Astrocyte (in vitro differentiated cells and primary cell): ENCODE measurements at regions not wholly inside any gene's neighbourhood (a gene's known extent, or its start where the extent isn't known, plus 50 kb on each side); places are given as distances from the start of the nearest gene placed in this dataset.
"Not testable (repeated sequence)": the region's sequence is repeated elsewhere in the genome, so short reads cannot be mapped to it uniquely, and the experiment has no call there.

Experiments used
- DNase-seq: peaks from one replicate; pipeline ENCODE4 v3.0.0-alpha.2; 2010; ENCODE audit warnings: low read depth
- FAIRE-seq: peaks from 2 replicates; lab custom pipeline; 2011; peaks lifted over from hg19 to GRCh38; lab: Jason Lieb, UNC
- H2AFZ ChIP-seq: 2 replicates; pipeline ENCODE4 v1.6.0; 2012; ENCODE audit warnings: low read depth, low read length, inconsistent platforms
- H3K27ac ChIP-seq: 2 replicates; pipeline ENCODE4 v1.5.1; 2011; ENCODE audit warnings: low read depth, low read length, inconsistent platforms
- H3K27me3 ChIP-seq: 2 replicates; pipeline ENCODE4 v1.6.0; 2011; ENCODE audit warnings: low read length, inconsistent platforms; ENCODE audit not compliant: insufficient read depth
- H3K36me3 ChIP-seq: 2 replicates; pipeline ENCODE4 v1.5.1; 2011; ENCODE audit warnings: low read length, inconsistent platforms; ENCODE audit not compliant: insufficient read depth
- H3K4me1 ChIP-seq: 2 replicates; pipeline ENCODE4 v1.5.1; 2011; ENCODE audit warnings: low read length, inconsistent platforms; ENCODE audit not compliant: insufficient read depth
- H3K4me2 ChIP-seq: 2 replicates; pipeline ENCODE4 v1.6.0; 2012; ENCODE audit warnings: low read length, inconsistent platforms
- H3K4me3 ChIP-seq: 2 replicates; pipeline ENCODE4 v1.5.1; 2011; ENCODE audit warnings: low read depth, mild to moderate bottlenecking, low read length, inconsistent platforms; ENCODE audit not compliant: insufficient read depth
- H3K79me2 ChIP-seq: 2 replicates; pipeline ENCODE4 v1.6.0; 2012; ENCODE audit warnings: mild to moderate bottlenecking, low read length, inconsistent platforms; ENCODE audit not compliant: insufficient read depth
- H3K9ac ChIP-seq: 2 replicates; pipeline ENCODE4 v1.6.0; 2012; ENCODE audit warnings: mild to moderate bottlenecking, low read length, inconsistent platforms
- H3K9me3 ChIP-seq: 2 replicates; pipeline ENCODE4 v1.5.1; 2012; ENCODE audit warnings: low read depth, mild to moderate bottlenecking, low read length, inconsistent platforms; ENCODE audit not compliant: insufficient read depth
- H4K20me1 ChIP-seq: 2 replicates; pipeline ENCODE4 v1.6.0; 2012; ENCODE audit warnings: low read length, inconsistent platforms; ENCODE audit not compliant: insufficient read depth
- H3K27ac Mint-ChIP-seq: one replicate; pipeline ENCODE4 v1.8.0; 2021; ENCODE audit warnings: mild to moderate bottlenecking, mixed read lengths; ENCODE audit not compliant: unreplicated experiment
- H3K27me3 Mint-ChIP-seq: one replicate; pipeline ENCODE4 v1.8.0; 2021; ENCODE audit warnings: low read depth, mixed read lengths; ENCODE audit not compliant: unreplicated experiment
- H3K36me3 Mint-ChIP-seq: one replicate; pipeline ENCODE4 v1.8.0; 2021; ENCODE audit warnings: low read depth, mixed read lengths; ENCODE audit not compliant: unreplicated experiment
- H3K4me1 Mint-ChIP-seq: one replicate; pipeline ENCODE4 v1.8.0; 2021; ENCODE audit warnings: low read depth, mixed read lengths; ENCODE audit not compliant: unreplicated experiment
- H3K4me3 Mint-ChIP-seq: one replicate; pipeline ENCODE4 v1.8.0; 2021; ENCODE audit warnings: mild to moderate bottlenecking, moderate library complexity, mixed read lengths; ENCODE audit not compliant: unreplicated experiment
- H3K9me3 Mint-ChIP-seq: one replicate; pipeline ENCODE4 v1.8.0; 2021; ENCODE audit warnings: mild to moderate bottlenecking, mixed read lengths; ENCODE audit not compliant: unreplicated experiment
- EZH2 ChIP-seq: IDR thresholded peaks from 2 replicates; pipeline ENCODE4 v1.6.1; 2012; ENCODE audit warnings: mild to moderate bottlenecking, low read length, inconsistent platforms; ENCODE audit not compliant: insufficient read depth
- TF ChIP-seq, protein P1 (sequence below): IDR thresholded peaks from 2 replicates; pipeline ENCODE4 v1.5.1; 2011; ENCODE audit warnings: low read depth, mild to moderate bottlenecking, inconsistent platforms, low read length, moderate library complexity; ENCODE audit not compliant: insufficient read depth

- H3K9me3 ChIP-seq, result no peaks in the 10 kb centered on the region
- H3K4me2 ChIP-seq, result no peak overlapping the region
- no peak overlapping the region for H3K27ac ChIP-seq
- H3K36me3 ChIP-seq, result no peaks in the 10 kb centered on the region
- H2AFZ ChIP-seq, result no peak overlapping the region
- H3K9ac ChIP-seq, result no peak overlapping the region
- TF ChIP-seq, protein P1, sequence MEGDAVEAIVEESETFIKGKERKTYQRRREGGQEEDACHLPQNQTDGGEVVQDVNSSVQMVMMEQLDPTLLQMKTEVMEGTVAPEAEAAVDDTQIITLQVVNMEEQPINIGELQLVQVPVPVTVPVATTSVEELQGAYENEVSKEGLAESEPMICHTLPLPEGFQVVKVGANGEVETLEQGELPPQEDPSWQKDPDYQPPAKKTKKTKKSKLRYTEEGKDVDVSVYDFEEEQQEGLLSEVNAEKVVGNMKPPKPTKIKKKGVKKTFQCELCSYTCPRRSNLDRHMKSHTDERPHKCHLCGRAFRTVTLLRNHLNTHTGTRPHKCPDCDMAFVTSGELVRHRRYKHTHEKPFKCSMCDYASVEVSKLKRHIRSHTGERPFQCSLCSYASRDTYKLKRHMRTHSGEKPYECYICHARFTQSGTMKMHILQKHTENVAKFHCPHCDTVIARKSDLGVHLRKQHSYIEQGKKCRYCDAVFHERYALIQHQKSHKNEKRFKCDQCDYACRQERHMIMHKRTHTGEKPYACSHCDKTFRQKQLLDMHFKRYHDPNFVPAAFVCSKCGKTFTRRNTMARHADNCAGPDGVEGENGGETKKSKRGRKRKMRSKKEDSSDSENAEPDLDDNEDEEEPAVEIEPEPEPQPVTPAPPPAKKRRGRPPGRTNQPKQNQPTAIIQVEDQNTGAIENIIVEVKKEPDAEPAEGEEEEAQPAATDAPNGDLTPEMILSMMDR, result no peak
- no peak for TF ChIP-seq EZH2
- no peaks in the 10 kb centered on the region for H3K79me2 ChIP-seq
- Mint-ChIP-seq H3K4me3 (no peak overlapping the region), H3K9me3 (no peaks in the 10 kb centered on the region), H3K27me3 (peaks cover 2% of the 10 kb centered on the region), H3K27ac (no peak overlapping the region), H3K36me3 (no peaks in the 10 kb centered on the region), H3K4me1 (no peaks in the 10 kb centered on the region)
- no peak for FAIRE-seq
- no peak overlapping the region for H3K4me3 ChIP-seq
- no peaks in the 10 kb centered on the region for H3K27me3 ChIP-seq
- H4K20me1 ChIP-seq, result no peaks in the 10 kb centered on the region
- H3K4me1 ChIP-seq, result no peaks in the 10 kb centered on the region
- DNase-seq, result no peak
Measured at GRCh38 chr1:212173567-212173966, 111.6 kb upstream of the PPP2R5A start.

- H3K9me3 Mint-ChIP-seq, H3K9me3 ChIP-seq, H3K27me3 Mint-ChIP-seq, H3K4me3 Mint-ChIP-seq, H3K4me2 ChIP-seq, H2AFZ ChIP-seq, H3K36me3 Mint-ChIP-seq, H3K4me1 ChIP-seq, H3K4me3 ChIP-seq, H4K20me1 ChIP-seq, DNase-seq, H3K27me3 ChIP-seq, FAIRE-seq, H3K36me3 ChIP-seq, H3K27ac Mint-ChIP-seq, H3K4me1 Mint-ChIP-seq, H3K79me2 ChIP-seq, H3K9ac ChIP-seq, H3K27ac ChIP-seq: not testable (repeated sequence)
Measured at GRCh38 chr1:212174295-212174694, 110.9 kb upstream of the PPP2R5A start.

GRCh38 chr1:212177542-212177941, 107.7 kb upstream of the PPP2R5A start:
- no peaks in the 10 kb centered on the region for H3K79me2 ChIP-seq
- no peaks in the 10 kb centered on the region for H3K27me3 ChIP-seq
- H3K36me3 ChIP-seq, result no peaks in the 10 kb centered on the region
- Mint-ChIP-seq H3K36me3 (no peaks in the 10 kb centered on the region), H3K27me3 (peaks cover 2% of the 10 kb centered on the region), H3K9me3 (no peaks in the 10 kb centered on the region), H3K4me1 (peaks cover 11% of the 10 kb centered on the region), H3K27ac (no peak overlapping the region), H3K4me3 (no peak overlapping the region)
- no peak overlapping the region for H3K9ac ChIP-seq
- FAIRE-seq (no peak), DNase-seq (no peak)
- H3K4me1 ChIP-seq, result peaks cover 7% of the 10 kb centered on the region
- no peaks in the 10 kb centered on the region for H4K20me1 ChIP-seq
- H3K9me3 ChIP-seq, result no peaks in the 10 kb centered on the region
- no peak overlapping the region for H3K27ac ChIP-seq
- no peak overlapping the region for H3K4me3 ChIP-seq
- TF ChIP-seq EZH2, result no peak
- TF ChIP-seq, protein P1, result no peak
- no peak overlapping the region for H2AFZ ChIP-seq
- no peak overlapping the region for H3K4me2 ChIP-seq
